ENCODE measurements at regions not wholly inside any gene's neighbourhood (a gene's known extent, or its start where the extent isn't known, plus 50 kb on each side); places are given as distances from the start of the nearest gene placed in this dataset.

DNA sequence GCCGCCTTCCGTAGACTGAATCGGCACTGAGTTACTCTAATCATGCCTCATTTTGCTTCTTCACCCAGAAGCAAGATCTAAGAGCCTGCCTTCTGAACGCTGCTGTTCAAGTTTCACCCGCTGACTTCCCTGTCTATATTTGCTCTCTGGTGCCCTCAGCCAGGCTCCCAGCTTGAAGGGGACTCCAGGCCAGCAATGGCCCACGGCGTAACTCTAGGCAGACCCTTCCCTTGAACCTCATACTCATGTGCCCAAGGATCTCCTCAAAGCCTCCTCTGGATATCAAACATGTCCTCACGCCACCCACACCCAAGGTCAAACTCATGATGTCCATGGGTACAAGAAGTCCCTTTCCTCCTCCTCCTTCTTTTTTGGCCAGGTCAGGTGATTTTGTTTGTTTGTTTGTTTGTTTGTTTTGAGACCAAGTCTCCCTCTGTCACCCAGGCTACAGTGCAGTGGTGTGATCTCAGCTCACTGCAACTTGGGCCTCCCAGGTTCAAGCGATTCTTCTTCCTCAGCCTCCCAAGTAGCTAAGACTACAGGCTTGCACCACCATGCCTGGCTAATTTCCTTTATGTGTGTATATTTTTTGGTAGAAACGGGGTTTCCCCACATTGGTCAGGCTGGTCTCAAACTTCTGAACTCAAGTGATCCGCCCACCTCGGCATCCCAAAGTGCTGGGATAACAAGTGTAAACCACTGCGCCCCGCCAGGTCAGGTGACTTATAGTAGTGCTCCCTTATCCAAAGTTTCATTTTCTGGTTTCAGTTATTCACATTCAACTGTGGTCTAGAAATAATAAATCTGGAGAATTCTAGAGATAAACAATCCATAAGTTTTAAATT, 239.0 kb downstream of the SYK start:
- no peak for DNase-seq (ENCODE audit: low read depth, low spot score)

DNA sequence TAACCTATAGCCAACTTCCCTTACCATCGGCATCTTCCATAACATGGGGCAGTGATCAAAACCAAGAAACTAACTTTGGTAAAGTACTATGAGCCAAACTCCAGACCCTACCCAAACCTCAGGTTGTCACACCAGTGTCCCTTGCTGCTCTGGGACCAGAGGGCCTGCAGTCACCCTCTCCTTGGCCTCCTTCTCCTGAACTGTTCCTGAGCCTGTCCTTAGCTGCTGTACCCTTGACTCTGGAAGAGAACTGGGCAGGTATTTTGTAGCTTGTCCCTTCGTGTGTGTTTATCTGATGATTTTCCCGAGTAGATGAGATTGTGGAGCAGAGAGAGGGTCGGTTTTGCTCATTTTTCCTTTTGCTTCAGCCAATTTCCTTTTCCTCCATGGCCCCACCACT, 240.4 kb downstream of the SYK start:
- no peak for DNase-seq (ENCODE audit: low read depth, low spot score)

DNA sequence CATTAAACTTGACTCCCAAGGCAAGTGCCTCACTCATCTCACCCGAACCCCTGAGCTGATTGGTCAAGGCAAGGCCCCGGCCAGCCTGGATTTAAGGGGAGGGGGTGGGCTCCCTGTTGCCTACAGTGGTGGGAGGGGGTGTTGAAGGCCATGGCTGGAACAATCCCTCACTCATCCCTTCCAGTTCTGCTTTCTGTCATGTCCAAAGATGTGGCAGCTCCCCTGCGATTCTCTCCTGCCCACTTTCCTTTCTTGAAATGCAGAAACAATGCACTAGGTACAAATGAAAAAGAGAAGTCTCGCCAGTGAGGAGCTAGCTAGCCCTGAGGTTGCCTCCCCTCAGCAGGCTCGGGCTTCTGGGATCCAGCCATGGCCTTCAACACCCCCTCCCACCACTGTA, 240.9 kb downstream of the SYK start:
- no peak for DNase-seq (ENCODE audit: low read depth, low spot score)

DNA sequence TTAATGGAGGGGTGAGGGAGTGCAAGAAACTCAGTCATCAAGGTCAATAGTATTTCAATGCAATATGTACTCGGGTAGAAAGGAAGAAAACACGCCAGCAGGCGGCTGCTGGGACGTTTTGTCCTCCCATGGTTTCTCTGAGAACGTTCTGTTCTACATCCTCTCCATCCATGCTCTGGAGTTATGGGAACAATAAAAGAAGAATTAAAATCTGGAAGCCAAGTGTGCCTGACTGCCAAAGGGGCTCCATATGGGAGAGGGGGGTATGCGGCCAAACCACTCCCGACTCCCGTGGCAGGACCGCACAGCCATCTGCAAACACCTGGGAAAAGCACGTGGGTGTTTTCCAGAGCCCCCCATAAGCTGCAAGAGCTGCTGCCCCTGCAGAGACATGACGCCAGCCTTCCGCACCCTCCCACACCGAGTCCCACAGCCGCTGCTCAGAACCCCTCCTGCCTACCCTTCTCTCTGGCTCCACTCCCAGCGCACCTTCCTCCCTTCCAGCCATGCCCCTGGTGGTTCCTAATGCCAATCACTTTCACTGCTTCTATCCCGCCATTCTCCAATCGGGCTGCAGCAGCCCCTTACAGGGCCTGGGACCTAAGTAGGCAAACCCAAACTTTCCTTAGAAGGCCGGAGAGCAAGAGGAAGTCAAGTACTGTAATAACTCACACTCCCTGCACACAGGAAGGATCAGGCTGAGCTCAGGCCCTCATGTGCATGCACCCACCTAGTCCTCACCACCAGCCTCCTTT, 241.6 kb downstream of the SYK start:
- DNase-seq (ENCODE audit: low read depth, low spot score) = no peak

DNA sequence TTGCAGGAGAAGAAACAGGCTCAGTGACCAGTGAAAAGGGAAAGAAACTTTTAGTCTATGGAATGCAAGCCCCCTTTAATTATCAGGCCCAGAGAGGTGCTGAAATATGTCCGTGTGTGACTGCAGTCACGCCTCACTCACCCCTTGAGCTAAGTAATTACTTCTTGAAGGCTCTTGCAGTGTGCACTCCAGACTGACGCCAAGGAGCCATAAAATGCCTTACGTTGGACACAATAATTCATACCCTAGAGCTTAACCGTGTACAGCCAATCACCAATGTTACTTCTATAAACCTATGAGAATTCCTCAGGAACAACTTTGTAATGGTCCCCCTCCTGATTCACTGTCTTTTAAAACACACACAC, 242.2 kb downstream of the SYK start:
- no peak for DNase-seq (ENCODE audit: low read depth, low spot score)

DNA sequence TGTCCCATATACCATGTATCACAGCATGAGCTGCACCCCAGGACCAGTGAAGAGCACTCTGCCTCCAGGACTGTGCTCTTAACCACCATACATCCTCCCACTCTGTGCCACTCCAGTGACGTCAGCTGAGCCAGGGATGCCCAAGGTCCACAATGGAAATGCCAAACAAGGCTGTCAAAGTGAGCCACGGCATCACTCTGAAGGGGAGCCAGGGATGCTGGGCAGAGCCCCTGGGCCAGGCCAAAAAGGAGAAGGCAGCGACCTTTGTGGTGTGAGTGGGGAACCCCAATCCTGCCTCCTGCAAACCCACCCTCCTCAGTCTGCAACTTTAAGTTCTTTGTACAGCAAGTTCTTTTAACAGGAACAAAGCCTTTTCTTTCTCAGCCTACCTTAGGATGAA, 242.7 kb downstream of the SYK start:
- no peak for DNase-seq (ENCODE audit: low read depth, low spot score)

DNA sequence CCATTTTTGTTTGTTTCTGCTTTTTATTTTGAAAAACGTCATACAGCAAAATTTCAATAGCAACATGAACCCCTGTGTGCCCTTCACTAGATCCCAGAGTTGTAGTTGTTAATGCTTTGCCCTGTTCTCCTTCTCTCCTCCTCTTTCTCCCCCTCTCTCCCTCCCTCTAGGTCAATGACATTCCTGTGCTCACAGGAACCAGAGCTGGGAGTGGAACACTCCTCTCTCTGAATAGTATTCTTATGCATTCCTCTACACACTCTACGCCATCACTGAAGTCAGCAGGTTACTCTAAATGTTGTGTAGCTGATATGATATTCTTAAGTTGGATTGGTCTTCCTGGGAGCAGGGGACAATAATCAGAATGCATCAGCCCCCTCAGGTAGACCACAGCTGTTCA, 243.4 kb downstream of the SYK start:
- no peak for DNase-seq (ENCODE audit: low read depth, low spot score)

DNA sequence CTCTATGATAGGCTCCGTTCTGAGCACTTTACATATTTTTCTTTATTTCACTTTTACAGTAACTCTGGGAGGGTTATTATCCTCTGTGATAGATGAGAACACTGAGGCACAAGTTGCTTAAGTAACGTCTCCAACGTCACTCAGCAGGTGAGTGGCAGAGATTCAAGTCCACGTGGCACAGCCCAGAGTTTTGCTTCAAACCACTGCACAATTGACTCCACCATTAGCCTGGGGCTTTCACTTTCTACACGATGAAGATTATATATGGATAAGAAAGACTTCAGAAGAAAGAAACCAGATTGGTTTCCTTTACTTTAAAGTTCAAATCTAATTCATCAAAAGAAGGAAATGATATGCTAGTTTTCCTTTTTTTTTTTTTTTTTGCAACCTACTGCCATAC, 245.9 kb downstream of the SYK start:
- DNase-seq (ENCODE audit: low read depth, low spot score) = no peak

DNA sequence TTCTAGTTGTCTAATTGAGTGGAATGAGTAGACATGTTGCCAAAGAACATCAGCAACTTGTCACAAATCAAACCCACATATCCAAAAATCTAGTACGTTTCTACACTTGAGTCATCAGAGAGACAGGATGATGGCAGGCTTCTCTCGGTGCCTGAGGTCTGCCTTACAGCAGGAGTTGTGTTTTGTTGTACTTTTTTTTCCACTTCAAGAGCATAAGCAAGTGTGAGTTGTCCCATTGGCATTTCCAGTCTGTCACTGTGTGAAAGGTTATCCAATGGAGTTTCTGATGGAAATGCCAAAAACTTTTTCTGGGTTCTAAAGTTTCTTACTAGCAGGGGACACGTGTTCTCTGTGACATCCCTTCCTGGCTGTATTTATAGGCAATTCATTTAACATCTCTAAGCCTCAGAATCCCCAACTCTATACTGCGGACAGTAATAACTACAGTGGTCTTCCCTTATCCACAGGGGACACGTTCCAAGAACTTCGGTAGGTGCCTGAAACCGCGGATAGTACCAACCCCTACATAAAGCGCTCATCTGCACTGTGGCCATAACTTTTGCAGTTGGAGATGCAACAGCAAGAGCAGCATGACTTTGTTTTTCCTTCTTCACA, 246.5 kb downstream of the SYK start:
- no peak for DNase-seq (ENCODE audit: low read depth, low spot score)

DNA sequence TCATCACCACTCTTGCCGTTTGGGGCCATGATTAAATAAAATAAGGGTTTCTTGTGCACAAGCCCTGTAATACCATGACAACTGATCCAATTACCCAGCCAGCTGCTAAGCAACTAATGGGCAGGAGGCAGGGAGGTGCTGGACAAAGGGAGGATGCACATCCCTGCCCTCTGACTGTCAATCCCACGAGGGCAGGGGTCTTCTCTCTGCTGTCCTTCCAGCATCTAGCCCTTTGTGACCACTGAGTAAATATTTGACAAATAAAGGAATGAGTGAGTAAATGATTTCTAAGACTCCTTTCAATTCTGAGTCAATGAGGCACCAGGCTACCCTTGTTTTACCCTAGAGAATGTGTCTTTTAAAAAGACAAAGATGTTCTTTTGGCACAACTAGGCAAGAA, 247.1 kb downstream of the SYK start:
- DNase-seq (ENCODE audit: low read depth, low spot score) = no peak

DNA sequence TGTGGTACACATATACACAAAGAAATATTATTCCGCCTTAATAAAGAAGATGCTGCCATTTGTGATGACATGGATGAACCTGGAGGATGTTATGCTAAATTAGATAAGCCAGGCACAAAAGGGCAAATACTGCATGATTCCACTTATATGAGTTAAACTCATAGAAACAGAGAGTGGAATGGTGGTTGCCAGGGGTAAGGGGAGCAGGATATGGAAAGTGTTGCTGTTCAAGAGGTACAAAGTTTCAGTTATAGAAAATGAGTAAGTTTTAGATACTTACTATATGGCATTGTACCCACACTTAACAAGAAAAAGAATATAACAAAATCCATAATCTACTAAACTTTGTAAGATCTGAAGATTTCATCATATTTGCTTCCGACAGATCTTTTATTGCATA, 252.2 kb downstream of the SYK start:
- DNase-seq (ENCODE audit: low read depth, low spot score) = no peak

DNA sequence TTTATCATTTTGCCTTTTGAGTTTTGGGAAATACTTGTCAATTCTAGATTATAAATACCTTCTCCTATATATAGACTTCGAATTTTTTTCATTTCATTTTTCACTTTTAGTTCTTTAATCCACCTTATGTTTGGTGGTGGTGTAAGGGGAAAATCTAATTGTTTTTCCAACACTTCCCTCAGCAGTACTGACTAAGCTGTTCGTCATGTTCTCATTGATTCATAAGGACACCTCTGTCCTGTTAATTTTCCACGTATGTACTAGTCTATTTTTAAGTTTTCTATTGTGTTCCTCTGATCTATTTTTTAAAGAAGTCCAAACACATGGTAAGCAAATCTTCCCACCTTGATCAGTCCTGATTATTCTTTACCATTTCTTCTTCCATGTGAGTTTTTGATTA, 254.2 kb downstream of the SYK start:
- no peak for DNase-seq (ENCODE audit: low read depth, low spot score)

DNA sequence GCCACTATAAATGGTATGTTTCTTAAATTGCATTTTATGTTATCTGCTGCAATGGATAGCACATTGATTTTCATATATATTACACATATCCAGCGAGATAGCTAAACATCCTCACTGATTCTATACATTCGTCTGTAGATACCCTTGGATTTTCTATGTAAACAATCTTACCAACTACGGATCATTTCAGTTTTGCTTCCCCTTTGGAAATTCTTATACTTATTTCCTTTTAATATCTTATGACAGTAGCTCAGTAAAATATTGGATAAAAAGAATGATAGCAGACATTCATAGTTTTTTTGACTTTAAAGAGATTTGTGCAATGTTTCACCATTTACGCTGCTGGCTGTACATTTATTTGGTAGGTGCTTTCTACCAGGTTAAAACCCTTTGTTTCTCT, 254.9 kb downstream of the SYK start:
- DNase-seq (ENCODE audit: low read depth, low spot score) = no peak

DNA sequence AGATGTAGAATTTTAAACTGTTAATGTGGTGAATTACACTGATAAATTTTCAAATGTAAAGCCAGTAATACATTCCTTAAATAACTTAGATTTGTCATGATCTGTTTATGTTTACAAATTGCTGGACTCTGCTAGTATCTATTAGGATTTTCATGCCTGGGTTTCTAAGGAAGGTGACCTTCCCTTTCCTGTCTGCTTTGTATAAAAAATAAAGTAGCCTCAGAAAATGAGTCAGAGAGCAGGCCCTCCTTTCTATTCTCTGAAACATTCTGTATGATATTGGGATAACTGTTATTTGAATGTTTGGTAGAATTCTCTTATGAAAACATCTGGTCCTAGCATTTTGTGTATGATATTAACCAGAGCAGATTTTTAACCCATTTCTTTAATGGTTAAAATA, 255.3 kb downstream of the SYK start:
- DNase-seq (ENCODE audit: low read depth, low spot score) = no peak

DNA sequence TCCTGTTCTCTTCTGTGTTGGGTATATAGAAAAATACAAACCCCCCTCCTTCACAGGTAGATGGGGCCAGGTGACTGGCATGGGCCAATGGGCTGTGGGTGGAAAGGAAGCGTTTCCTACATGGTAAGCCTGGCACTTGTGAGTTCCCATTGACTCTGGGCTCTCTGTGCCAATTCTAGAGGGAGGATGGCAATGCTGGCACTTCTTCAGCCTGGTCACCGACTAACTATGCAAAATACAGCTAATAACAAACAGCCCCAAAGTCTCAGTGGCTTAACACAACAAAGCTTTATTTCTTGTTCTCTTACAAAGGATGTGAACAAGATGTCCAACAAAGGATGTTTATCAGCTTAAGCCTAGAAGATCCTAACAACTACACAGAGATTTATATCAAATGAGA, 258.1 kb downstream of the SYK start:
- no peak for DNase-seq (ENCODE audit: low read depth, low spot score)

DNA sequence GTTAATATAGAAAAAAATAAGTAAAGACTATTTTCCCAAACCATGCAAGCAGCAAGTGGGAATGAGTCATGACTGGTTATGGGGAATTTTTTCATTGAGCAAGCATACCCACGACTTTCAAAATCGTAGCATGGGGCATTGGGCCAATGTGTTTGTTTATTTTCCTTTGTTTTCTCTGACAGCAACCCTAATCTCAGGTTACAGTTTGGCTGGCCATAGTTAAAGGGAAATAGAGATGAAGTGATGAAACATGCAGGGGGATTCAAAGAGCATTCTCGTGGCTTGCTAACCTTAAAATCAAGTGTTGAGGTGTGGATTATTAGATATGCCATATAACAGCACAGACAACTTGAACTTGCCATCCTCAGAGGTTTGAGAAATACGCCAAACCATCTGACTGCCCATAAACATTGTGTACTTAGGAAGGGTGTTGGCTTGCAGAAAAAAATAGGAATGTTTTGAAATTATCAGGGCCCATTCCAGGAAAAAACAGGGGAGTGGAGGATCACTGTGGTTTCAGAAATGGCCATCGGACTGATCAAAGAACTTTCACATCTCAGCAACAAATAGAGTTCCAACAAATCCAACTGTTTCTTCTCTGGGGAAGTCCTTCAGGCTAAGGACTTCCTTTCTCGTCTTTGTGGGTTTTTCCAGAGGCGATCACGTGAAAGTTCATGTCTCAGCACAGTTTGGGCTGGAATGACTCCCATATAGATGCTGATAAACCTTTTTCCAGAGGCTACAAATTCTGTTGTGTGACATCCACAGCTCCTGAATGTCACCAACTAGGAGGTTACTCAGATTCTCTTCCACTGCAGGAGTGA, 259.1 kb downstream of the SYK start:
- DNase-seq (ENCODE audit: low read depth, low spot score) = no peak

DNA sequence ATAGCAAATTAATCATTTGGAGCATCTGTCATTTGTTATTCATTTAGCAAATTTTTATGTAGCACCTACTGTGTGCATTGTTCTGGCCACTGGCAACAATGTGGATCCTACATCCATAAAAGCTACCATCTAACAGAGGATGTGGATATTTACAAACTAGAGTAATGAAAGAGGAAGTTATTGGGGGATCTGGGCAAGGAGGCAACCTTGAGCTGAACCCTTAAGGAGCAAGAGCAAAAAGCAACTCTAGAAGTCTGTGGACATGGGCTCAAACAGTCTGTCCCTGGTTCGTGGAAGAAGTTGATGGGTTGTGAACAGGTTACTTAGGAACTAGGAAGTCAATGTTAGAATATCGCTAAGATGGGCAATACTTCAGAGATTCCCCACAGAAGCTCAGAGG, 259.9 kb downstream of the SYK start:
- DNase-seq (ENCODE audit: low read depth, low spot score) = no peak

DNA sequence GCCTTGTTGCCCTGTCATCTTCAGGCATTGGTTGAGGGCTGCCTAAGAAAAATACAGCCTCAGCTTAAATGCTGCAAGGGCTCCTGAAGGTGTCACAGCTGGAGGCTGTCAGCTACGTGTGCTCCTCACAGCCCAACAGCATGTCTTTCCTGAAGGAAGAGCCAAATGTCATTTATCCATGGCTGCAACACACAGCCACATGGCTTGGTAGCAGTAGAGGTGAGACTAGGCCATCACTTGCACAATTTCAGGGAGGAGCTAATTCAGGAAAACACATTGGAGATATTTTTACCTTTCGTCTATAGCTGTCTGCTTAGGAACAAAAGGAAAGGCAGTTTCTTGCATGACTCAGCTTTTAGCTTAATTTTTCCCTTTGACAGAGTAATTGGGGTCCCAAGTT, 260.7 kb downstream of the SYK start:
- no peak for DNase-seq (ENCODE audit: low read depth, low spot score)

DNA sequence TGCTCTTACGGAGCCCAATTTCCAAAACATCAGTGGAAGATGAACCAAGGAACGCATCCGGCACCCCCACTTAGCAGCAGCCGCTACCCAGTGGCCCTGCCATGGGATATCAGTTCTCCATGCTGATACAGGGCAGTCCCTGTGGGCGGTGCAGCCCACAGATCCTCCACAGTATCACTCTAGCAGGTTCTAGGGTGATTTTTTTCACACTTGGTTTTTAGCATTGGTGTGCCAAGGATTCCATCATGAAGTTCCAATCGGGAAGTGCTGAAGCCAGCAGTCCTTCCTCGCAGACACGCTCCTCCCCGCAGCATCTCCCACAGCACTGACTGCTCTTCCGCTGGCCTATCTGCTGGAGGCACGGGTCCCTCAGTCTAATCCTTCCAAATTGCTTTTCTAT, 261.9 kb downstream of the SYK start:
- no peak for DNase-seq (ENCODE audit: low read depth, low spot score)

DNA sequence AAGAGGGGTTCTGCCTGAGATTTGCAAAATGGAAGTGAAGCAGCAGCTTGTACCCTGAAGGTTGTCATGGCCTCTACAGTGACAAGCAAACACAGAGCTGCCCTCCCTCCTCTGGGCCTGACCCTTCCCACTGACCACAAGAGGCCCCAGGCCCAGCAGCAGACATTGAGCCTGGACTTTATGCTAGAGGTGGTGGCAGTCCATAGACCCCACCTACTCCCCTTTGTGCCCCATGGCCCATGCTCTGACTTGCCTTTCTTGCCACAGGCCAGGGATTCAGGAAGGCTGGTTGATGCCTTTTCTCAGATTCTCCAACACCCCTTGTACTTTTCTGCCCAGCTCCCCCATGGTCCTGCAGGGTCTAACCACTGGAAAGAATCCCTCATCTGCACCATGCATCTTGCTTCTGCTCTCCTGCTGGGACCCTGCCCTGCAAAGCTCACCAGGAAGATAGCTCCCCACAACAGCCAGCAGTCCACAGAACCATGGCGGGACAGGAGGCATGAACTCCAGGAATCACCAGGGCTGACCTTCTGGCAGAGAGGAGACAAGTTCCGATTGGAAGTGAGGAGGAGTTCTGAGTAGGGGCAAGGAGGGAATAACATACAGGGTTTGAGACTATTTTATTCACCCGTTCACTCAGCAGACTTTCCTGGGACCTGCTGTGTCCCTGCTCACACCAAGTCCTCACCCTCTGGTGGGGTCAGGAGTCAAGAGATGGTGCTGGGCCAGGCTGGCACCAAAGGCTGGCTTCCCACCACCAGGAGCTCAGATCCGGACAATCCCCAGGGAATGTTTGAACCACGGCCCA, 263.8 kb downstream of the SYK start:
- no peak for DNase-seq (ENCODE audit: low read depth, low spot score)

DNA sequence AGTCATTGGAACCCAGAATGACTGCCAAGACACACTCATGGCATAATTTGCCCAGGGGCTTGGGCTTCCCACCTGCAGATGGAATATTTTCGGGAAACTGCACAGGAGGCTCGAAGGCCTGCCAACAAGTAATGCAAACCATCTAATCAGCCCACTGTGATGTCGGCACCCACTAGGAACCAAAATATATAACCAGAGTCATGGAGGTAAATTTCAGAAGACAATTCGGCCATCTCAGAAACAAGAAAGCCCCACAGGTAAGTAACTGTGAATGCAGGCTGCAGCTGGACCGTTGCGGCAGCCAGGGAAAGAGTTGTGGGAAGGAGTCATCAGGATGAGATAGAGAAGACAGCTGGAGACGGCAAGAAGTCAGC, 264.4 kb downstream of the SYK start:
- DNase-seq (ENCODE audit: low read depth, low spot score) = no peak

Data from ELF-1 (cell line).